ENCODE measurements at regions not wholly inside any gene's neighbourhood (a gene's known extent, or its start where the extent isn't known, plus 50 kb on each side); places are given as distances from the start of the nearest gene placed in this dataset.
"Not testable (repeated sequence)": the region's sequence is repeated elsewhere in the genome, so short reads cannot be mapped to it uniquely, and the experiment has no call there.

- DNase-seq = no peak
Measured at GRCh38 chr17:65360961-65361552, 200.4 kb downstream of the AXIN2 start.

DNA sequence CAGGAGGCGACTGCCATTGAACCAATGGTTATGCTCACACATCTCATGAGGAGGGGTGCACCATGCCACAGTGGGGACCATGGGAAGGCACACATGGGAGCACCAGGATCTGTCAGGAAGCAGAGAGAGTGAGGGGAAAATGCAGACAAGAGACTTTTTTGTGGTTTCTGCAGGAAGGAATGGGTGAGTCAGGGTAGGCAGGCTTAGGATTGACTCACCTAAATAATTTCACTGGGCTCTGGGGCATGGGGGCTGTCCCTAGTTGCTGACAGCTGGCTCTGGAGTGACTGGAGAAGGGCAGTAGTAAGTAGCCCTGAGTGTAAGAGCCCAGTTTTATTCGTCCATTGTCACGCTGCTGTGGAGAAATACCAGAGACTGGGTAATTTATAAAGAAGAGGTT is 202.4 kb downstream of the AXIN2 start:
- DNase-seq = no peak

DNA sequence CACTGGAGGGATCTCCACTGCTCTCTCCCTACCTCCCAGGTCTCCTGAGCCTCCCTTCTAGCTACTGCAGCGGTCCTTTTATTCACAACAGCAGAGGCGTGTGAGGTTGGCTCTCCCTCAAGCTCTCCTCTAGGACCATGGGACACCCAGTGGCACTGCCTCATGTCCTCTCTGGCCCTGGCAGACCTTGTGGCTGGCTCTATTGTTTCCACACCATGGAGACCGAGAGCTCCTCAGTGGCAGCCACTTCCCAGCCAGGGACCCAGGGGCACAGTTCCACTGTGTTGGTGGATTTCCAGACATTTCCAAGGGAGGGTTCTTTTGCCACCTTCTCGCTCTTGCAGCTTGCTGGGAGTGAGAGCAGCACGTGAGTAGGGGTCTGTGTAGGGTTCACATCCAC is 204.9 kb downstream of the AXIN2 start:
- no peak for DNase-seq

DNA sequence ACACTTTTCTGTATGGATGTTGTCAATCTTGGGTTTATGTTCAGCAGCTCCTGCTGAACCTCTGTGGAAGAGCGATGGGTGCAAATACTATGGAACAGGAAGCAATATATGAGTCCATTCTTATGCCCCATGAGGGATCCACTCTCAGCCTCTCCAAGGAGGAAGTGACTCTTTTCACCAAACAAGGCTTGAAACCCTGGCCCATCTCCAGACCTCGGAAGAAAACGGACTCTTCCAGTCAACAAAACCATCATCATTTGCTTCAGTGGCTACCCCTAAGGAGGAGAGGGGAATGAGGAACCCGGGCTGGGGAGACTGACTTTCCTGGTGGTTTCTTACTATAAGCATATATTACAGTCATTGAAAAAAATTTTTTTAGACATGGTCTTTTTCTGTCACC is 206.2 kb downstream of the AXIN2 start:
- no peak for DNase-seq

DNA sequence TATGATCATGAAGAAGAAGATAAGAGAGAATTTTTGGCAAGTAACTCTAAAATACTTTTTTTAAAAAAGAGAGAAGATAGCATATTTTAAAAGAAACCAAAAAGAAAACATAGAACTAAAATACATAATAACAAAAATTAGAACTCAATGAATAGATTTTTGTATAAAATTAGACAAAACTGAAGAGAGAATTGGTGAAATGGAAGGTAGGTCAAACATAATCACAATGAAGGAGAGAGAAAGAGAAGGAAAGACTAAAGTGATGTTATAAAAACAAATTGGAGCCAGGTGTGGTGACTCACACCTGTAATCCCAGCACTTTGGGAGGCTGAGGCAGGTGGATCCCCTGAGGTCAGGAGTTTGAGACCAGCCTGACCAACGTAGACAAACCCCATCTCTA is 211.5 kb downstream of the AXIN2 start:
- DNase-seq = no peak

DNA sequence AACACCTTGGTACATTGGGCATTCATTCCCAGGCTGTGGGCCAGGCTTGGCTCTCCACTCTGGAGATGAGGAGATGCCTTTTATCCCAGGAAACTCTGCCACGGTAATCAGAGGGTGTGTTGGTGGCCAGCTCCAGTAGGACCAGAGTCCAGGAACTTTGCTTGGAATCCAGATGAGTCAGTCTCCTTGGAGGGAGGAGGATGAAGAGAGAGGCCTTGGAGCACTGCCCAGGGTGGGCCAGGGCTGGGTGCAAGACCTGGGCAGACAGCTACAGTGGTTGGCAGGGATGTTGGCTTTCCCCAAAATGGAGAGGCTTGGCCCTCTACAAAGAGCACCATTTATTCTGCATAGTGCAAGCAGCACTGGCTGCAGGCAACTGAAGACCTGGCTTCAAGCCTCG is 209.0 kb downstream of the RGS9 start:
- no peak for DNase-seq

GRCh38 chr17:65345261-65346005 is 208.3 kb downstream of the RGS9 start:
- DNase-seq = no peak

- DNase-seq = no peak
Measured at GRCh38 chr17:65340401-65340800, 203.2 kb downstream of the RGS9 start.

- no peak for DNase-seq
Measured at GRCh38 chr17:65334406-65334805, 197.2 kb downstream of the RGS9 start.

- no peak for DNase-seq
Measured at GRCh38 chr17:65332779-65333178, 195.6 kb downstream of the RGS9 start.

- no peak for DNase-seq
Measured at GRCh38 chr17:65332375-65332774, 195.2 kb downstream of the RGS9 start.

GRCh38 chr17:65328567-65328966 is 191.4 kb downstream of the RGS9 start:
- DNase-seq = no peak

GRCh38 chr17:65324611-65325342 is 187.6 kb downstream of the RGS9 start:
- no peak for DNase-seq

DNA sequence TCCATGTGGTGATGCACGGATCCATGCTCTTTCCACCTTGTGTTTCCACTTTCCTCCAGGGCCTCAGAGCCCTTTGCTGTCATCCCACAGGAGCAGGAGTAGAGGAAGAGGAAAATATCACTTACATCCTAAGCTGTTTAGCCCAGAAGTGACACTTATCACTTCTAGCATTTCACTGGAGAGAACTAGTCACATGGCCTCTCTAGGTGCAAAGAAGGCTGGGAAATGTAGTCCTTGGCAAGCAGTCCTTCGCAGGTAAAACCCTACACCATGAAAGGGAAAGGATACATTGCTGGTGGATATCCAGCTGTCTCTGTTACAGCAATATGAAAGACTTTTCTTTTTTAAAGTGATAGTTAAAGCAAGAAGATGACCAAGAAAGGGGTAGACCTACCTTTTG is 185.9 kb downstream of the RGS9 start:
- no peak for DNase-seq

- no peak for DNase-seq
Measured at GRCh38 chr17:65320820-65321219, 183.7 kb downstream of the RGS9 start.

GRCh38 chr17:65314212-65314611 is 177.0 kb downstream of the RGS9 start:
- no peak for DNase-seq

- DNase-seq = no peak
Measured at GRCh38 chr17:65312718-65313377, 175.7 kb downstream of the RGS9 start.

GRCh38 chr17:65311261-65311660 is 174.1 kb downstream of the RGS9 start:
- DNase-seq = no peak

- no peak for DNase-seq
Measured at GRCh38 chr17:65307961-65308316, 170.8 kb downstream of the RGS9 start.

DNA sequence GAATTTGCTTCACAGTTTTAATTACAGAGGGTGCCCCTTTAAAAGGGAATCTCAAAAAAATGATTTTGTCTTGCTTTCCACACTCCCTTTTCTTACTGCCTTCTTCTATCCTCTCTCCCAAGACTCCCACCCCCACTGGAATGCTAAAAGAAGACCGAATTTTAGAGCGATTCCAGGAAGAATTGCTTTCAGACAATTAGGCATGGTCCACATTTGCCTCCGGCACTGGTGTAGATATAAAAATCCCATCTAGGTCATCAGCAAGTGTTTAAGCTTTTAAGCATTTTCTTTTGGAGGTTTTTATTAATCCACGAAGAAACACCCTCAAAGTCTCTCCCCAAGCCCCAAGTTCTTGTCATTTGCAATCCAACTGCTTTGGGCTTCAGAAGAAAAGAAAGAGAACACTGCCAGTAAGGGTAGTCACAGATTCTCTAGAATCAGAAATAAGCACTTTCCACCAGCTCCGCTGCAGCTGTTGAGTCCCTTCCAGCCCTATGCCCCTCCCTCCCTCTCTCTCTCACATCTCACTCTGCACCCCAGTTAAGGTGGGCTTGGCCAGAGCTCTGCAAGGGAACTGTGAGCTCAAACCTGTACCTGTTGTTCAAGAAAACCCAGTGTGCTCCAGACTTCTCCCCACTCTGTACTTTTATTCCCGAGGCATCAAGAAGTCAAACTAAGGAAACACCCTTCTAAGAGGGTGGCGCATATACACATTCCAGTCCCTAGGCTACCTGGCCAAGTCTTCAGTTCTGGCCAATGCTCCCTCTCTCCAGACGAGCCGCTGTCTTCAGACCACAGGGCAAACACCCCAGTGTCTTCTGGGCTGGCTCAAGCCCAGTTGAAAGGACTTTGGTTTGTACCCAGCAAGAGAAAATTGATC is 170.2 kb downstream of the RGS9 start:
- DNase-seq = no peak

DNA sequence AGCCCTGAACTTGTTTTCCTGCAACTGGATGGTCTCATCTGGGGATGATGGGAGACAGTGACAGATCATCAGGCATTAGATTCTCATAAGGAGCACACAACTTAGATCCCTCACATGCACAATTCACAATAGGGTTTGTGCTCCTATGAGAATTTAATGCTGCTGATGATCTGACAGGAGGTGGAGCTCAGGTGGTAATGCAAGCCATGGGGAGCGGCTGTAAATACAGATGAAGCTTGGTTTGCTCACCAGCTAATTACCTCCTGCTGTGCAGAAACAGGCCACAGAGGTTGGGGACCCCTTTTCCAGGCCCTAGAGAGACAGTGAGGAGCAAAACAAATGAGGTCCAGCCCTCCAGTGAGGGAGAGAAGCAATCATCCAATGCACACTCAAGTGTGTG is 168.6 kb downstream of the RGS9 start:
- DNase-seq = no peak

- no peak for DNase-seq
Measured at GRCh38 chr17:65305116-65305515, 167.9 kb downstream of the RGS9 start.

DNA sequence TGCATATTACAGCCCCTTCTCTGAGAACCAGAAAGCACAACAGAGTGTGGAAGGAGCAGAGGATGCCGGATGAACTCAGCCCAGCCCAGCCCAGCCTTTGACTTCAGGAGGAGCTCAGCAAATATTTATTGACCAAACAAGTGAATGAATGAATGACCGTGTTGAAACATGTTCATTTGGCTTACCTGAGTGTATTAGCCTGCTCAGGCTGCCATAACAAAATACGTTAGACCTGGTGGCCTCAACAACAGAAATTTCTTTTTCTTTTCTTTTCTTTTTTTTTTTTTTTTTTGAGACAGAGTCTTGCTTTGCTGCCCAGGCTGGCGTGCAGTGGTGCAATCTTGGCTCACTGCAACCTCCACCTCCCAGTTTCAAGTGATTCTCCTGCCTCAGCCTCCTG is 164.7 kb downstream of the RGS9 start:
- not testable (repeated sequence) for DNase-seq
